Ishikawa (cell line): ENCODE measurements at regions not wholly inside any gene's neighbourhood (a gene's known extent, or its start where the extent isn't known, plus 50 kb on each side); places are given as distances from the start of the nearest gene placed in this dataset.

Experiments
- CEBPB ChIP-seq: IDR thresholded peaks from 2 replicates; pipeline ENCODE4 v1.6.1; 2012
- EGR1 ChIP-seq: IDR thresholded peaks from 2 replicates; pipeline ENCODE4 v1.6.1; 2012
- EP300 ChIP-seq: IDR thresholded peaks from 2 replicates; pipeline ENCODE4 v1.6.1; 2012; ENCODE audit warnings: borderline replicate concordance
- RAD21 ChIP-seq: IDR thresholded peaks from 2 replicates; pipeline ENCODE4 v1.6.1; 2012; ENCODE audit warnings: low read depth

GRCh38 chr7:49158321-49158720 is 234.0 kb downstream of the CDC14C start:
- TF ChIP-seq EP300 (no peak), EGR1 (no peak), CEBPB (no peak), RAD21 (no peak)
